Neuronal stem cell (in vitro differentiated cells): ENCODE measurements at regions not wholly inside any gene's neighbourhood (a gene's known extent, or its start where the extent isn't known, plus 50 kb on each side); places are given as distances from the start of the nearest gene placed in this dataset.

Source experiments
- DNase-seq: peaks from one replicate; pipeline ENCODE4 v3.0.0-alpha.2; 2013; ENCODE audit warnings: low spot score
- H2AFZ ChIP-seq: one replicate; pipeline ENCODE4 v1.6.1; 2013; ENCODE audit warnings: mild to moderate bottlenecking, low read length, inconsistent platforms
- H2AK5ac ChIP-seq: 2 replicates; pipeline ENCODE4 v1.6.1; 2013; ENCODE audit warnings: low read depth, mild to moderate bottlenecking, inconsistent platforms, low read length, moderate library complexity, mixed read lengths
- H2BK120ac ChIP-seq: 2 replicates; pipeline ENCODE4 v1.6.1; 2013; ENCODE audit warnings: low read depth, mild to moderate bottlenecking, inconsistent platforms, low read length, moderate library complexity, mixed read lengths
- H2BK12ac ChIP-seq: one replicate; pipeline ENCODE4 v1.6.1; 2013; ENCODE audit warnings: low read length, inconsistent platforms
- H2BK15ac ChIP-seq: 2 replicates; pipeline ENCODE4 v1.6.1; 2013; ENCODE audit warnings: mild to moderate bottlenecking, low read length, inconsistent platforms, mixed read lengths
- H2BK5ac ChIP-seq: one replicate; pipeline ENCODE4 v1.6.1; 2013; ENCODE audit warnings: inconsistent platforms, mild to moderate bottlenecking, low read length, moderate library complexity
- H3K14ac ChIP-seq: one replicate; pipeline ENCODE4 v1.6.1; 2013; ENCODE audit warnings: low read length, inconsistent platforms
- H3K18ac ChIP-seq: 2 replicates; pipeline ENCODE4 v1.6.1; 2013; ENCODE audit warnings: low read length, inconsistent platforms
- H3K23ac ChIP-seq: 2 replicates; pipeline ENCODE4 v1.6.1; 2013; ENCODE audit warnings: low read depth, mild to moderate bottlenecking, mixed read lengths, low read length, inconsistent platforms; ENCODE audit not compliant: poor library complexity
- H3K27ac ChIP-seq: replicated peaks from 3 replicates; pipeline ENCODE4 v1.5.1; 2013; ENCODE audit warnings: low read length, inconsistent platforms
- H3K27me3 ChIP-seq, 3 experiments: 2 replicates each; pipeline ENCODE4 v1.6.1; 2013; ENCODE audit warnings: low read length in 3 of 3, mild to moderate bottlenecking in 2 of 3, inconsistent platforms in 1 of 3, low read depth in 1 of 3, mixed read lengths in 1 of 3, moderate library complexity in 1 of 3; ENCODE audit not compliant: control insufficient read depth in 3 of 3, insufficient read depth in 3 of 3
- H3K36me3 ChIP-seq, 2 donors: replicated peaks in 1 of 2; 2 replicates each; pipeline ENCODE4 v1.6.1; 2013; ENCODE audit warnings: low read length in 2 of 2; ENCODE audit not compliant: control insufficient read depth in 2 of 2, insufficient read depth in 2 of 2
- H3K4ac ChIP-seq: 2 replicates; pipeline ENCODE4 v1.6.1; 2013; ENCODE audit warnings: inconsistent platforms, mild to moderate bottlenecking, low read length, moderate library complexity
- H3K4me1 ChIP-seq, 2 donors: 1 replicate in 1 of 2; 2 replicates in 1 of 2; pipeline ENCODE4 v1.6.1; 2013; ENCODE audit warnings: low read length in 2 of 2, low read depth in 1 of 2; ENCODE audit not compliant: control insufficient read depth in 2 of 2, insufficient read depth in 1 of 2
- H3K4me2 ChIP-seq: one replicate; pipeline ENCODE4 v1.6.1; 2013; ENCODE audit warnings: mild to moderate bottlenecking, low read length, inconsistent platforms; ENCODE audit not compliant: insufficient read depth, poor library complexity, severe bottlenecking
- H3K4me3 ChIP-seq, 2 donors: 2 replicates each; pipeline ENCODE4 v1.5.1; 2013; ENCODE audit warnings: low read length in 2 of 2, mild to moderate bottlenecking in 2 of 2, inconsistent platforms in 1 of 2, moderate library complexity in 1 of 2
- H3K79me1 ChIP-seq: one replicate; pipeline ENCODE4 v1.6.1; 2013; ENCODE audit warnings: low read depth, mild to moderate bottlenecking, inconsistent platforms, low read length, moderate library complexity
- H3K9ac ChIP-seq: one replicate; pipeline ENCODE4 v1.6.1; 2013; ENCODE audit warnings: mild to moderate bottlenecking, low read depth, low read length, inconsistent platforms; ENCODE audit not compliant: poor library complexity
- H3K9me3 ChIP-seq, 2 donors: replicated peaks in 1 of 2; 2 replicates each; pipeline versions ENCODE3 to v1.6.1; 2013; ENCODE audit warnings: low read length in 2 of 2, mild to moderate bottlenecking in 2 of 2, inconsistent platforms in 1 of 2, low read depth in 1 of 2, mixed read lengths in 1 of 2, moderate library complexity in 1 of 2; ENCODE audit not compliant: control insufficient read depth in 2 of 2, insufficient read depth in 1 of 2
- H4K8ac ChIP-seq: one replicate; pipeline ENCODE4 v1.6.1; 2013; ENCODE audit warnings: low read depth, mild to moderate bottlenecking, inconsistent platforms, low read length, moderate library complexity
- H4K91ac ChIP-seq: one replicate; pipeline ENCODE4 v1.6.1; 2013; ENCODE audit warnings: low read length, low read depth, mild to moderate bottlenecking, inconsistent platforms; ENCODE audit not compliant: poor library complexity
- WGBS, 2 donors: extraction: QIAGEN DNeasy Blood & Tissue Kit; methylation state at CpG; one replicate each; pipeline ENCODE4 v1.1.7; 2013; ENCODE audit warnings: missing lambda C conversion rate in 2 of 2, mixed read lengths in 1 of 2; ENCODE audit not compliant: insufficient read length in 2 of 2, insufficient replicate concordance in 1 of 2; ENCODE audit errors: extremely low coverage in 2 of 2; 5-methylcytosine and 5-hydroxymethylcytosine counted together

GRCh38 chr6:113636357-113636824, 220.8 kb upstream of the MARCKS start:
- Histone ChIP-seq H3K9me3 (no peaks in the 10 kb centered on the region), H3K18ac (no peak overlapping the region), H3K9ac (no peak overlapping the region), H3K4me1 (peaks cover 3 to 13% of the 10 kb centered on the region in 2 donors), H3K23ac (no peak overlapping the region), H2AK5ac (no peak overlapping the region), H4K91ac (no peak overlapping the region), H3K79me1 (no peaks in the 10 kb centered on the region), H3K14ac (no peak overlapping the region), H2BK15ac (no peak overlapping the region), H2BK120ac (no peak overlapping the region), H3K36me3 (no peaks in the 10 kb centered on the region), H3K27me3 (no peaks in the 10 kb centered on the region), H2AFZ (no peak overlapping the region), H3K4ac (no peak overlapping the region), H4K8ac (no peak overlapping the region), H2BK12ac (no peak overlapping the region), H3K4me3 (no peak overlapping the region), H3K27ac (no peak overlapping the region), H3K4me2 (no peak overlapping the region), H2BK5ac (no peak overlapping the region)
- WGBS, 2 donors, result no CpG with 5 or more reads among the region's 1 CpG
- no peak for DNase-seq

GRCh38 chr6:113640051-113640450, 217.1 kb upstream of the MARCKS start:
- no peak for DNase-seq
- H3K18ac ChIP-seq, result no peak overlapping the region
- H3K79me1 ChIP-seq, result no peaks in the 10 kb centered on the region
- H2BK5ac ChIP-seq, result no peak overlapping the region
- H3K27me3 ChIP-seq, result no peaks in the 10 kb centered on the region
- H4K8ac ChIP-seq, result no peak overlapping the region
- H3K9me3 ChIP-seq, result no peaks in the 10 kb centered on the region
- H2BK15ac ChIP-seq, result no peak overlapping the region
- H3K23ac ChIP-seq, result no peak overlapping the region
- no peak overlapping the region for H3K4me3 ChIP-seq
- peaks cover 0 to 2% of the 10 kb centered on the region in 2 donors for H3K4me1 ChIP-seq
- no peak overlapping the region for H4K91ac ChIP-seq
- H3K4me2 ChIP-seq, result no peak overlapping the region
- no peak overlapping the region for H2BK12ac ChIP-seq
- no peak overlapping the region for H2BK120ac ChIP-seq
- H3K36me3 ChIP-seq, result no peaks in the 10 kb centered on the region
- H3K4ac ChIP-seq, result no peak overlapping the region
- no peak overlapping the region for H3K14ac ChIP-seq
- H3K9ac ChIP-seq, result no peak overlapping the region
- H3K27ac ChIP-seq, result no peak overlapping the region
- no peak overlapping the region for H2AK5ac ChIP-seq
- no peak overlapping the region for H2AFZ ChIP-seq

GRCh38 chr6:113642001-113642713, 215.0 kb upstream of the MARCKS start:
- Histone ChIP-seq H2BK15ac (no peak overlapping the region), H3K4ac (no peak overlapping the region), H2BK5ac (no peak overlapping the region), H3K27ac (no peak overlapping the region), H2BK12ac (no peak overlapping the region), H2AFZ (no peak overlapping the region), H3K14ac (no peak overlapping the region), H3K79me1 (no peaks in the 10 kb centered on the region), H3K23ac (no peak overlapping the region), H2AK5ac (no peak overlapping the region), H3K4me1 (peaks cover 0 to 2% of the 10 kb centered on the region in 2 donors), H4K91ac (no peak overlapping the region), H3K27me3 (no peaks in the 10 kb centered on the region), H3K4me3 (no peak overlapping the region), H3K4me2 (no peak overlapping the region), H2BK120ac (no peak overlapping the region), H3K9ac (no peak overlapping the region), H3K9me3 (peaks cover 0 to under 1% of the 10 kb centered on the region in 2 donors), H4K8ac (no peak overlapping the region), H3K18ac (no peak overlapping the region), H3K36me3 (no peaks in the 10 kb centered on the region)
- no peak for DNase-seq
- WGBS, 2 donors, result no CpG with 5 or more reads among the region's 7 CpGs

- Histone ChIP-seq H3K9me3 (peaks cover 0 to 5% of the 10 kb centered on the region in 2 donors), H4K91ac (no peak overlapping the region), H3K4me2 (no peak overlapping the region), H4K8ac (no peak overlapping the region), H2BK15ac (no peak overlapping the region), H3K4me1 (peaks cover 0 to 2% of the 10 kb centered on the region in 2 donors), H2AK5ac (no peak overlapping the region), H3K27me3 (no peaks in the 10 kb centered on the region), H2AFZ (peak overlapping the region; percentile 58), H3K79me1 (no peaks in the 10 kb centered on the region), H2BK120ac (no peak overlapping the region), H3K14ac (no peak overlapping the region), H3K23ac (no peak overlapping the region), H3K4ac (no peak overlapping the region), H2BK5ac (no peak overlapping the region), H3K27ac (no peak overlapping the region), H3K36me3 (no peaks in the 10 kb centered on the region), H3K9ac (no peak overlapping the region), H3K18ac (no peak overlapping the region), H3K4me3 (no peak overlapping the region), H2BK12ac (no peak overlapping the region)
- DNase-seq, result no peak
- no CpG with 5 or more reads among the region's 2 CpGs for WGBS, 2 donors
Observed at GRCh38 chr6:113642714-113643406, 214.3 kb upstream of the MARCKS start.
